Loucy (cell line): ENCODE measurements at regions not wholly inside any gene's neighbourhood (a gene's known extent, or its start where the extent isn't known, plus 50 kb on each side); places are given as distances from the start of the nearest gene placed in this dataset.

Experiments
- H2AFZ ChIP-seq: fragments of 200-600 bp; sonication (generic); 2 replicates; pipeline ENCODE4 v1.6.0; 2016; ENCODE audit warnings: antibody characterized with exemption, mild to moderate bottlenecking, low read length, moderate library complexity
- H3F3A ChIP-seq: fragments of 200-600 bp; 2 replicates; pipeline ENCODE4 v1.6.0; 2016; ENCODE audit warnings: antibody characterized with exemption, low read depth, mild to moderate bottlenecking
- H3K27me3 ChIP-seq: fragments of 200-600 bp; sonication (generic); 2 replicates; pipeline ENCODE4 v1.6.1; 2014; ENCODE audit warnings: low read length, mild to moderate bottlenecking; ENCODE audit not compliant: insufficient read depth, poor library complexity, severe bottlenecking
- H3K36me3 ChIP-seq: fragments of 200-600 bp; sonication (generic); 2 replicates; pipeline ENCODE4 v1.6.1; 2016; ENCODE audit warnings: low read length; ENCODE audit not compliant: insufficient read depth
- H3K4me1 ChIP-seq: fragments of 200-600 bp; sonication (generic); 2 replicates; pipeline ENCODE4 v1.5.1; 2014; ENCODE audit warnings: low read length, mild to moderate bottlenecking; ENCODE audit not compliant: insufficient read depth, poor library complexity, severe bottlenecking
- H3K4me2 ChIP-seq: fragments of 200-600 bp; sonication (generic); 2 replicates; pipeline ENCODE4 v1.6.0; 2014; ENCODE audit warnings: antibody characterized with exemption, low read length, low read depth, mild to moderate bottlenecking; ENCODE audit not compliant: poor library complexity, severe bottlenecking
- H3K4me3 ChIP-seq: fragments of 200-600 bp; sonication (generic); 2 replicates; pipeline ENCODE4 v1.5.1; 2014; ENCODE audit warnings: low read length, mild to moderate bottlenecking, mixed read lengths; ENCODE audit not compliant: poor library complexity, severe bottlenecking
- H3K79me2 ChIP-seq: fragments of 200-600 bp; sonication (generic); 2 replicates; pipeline ENCODE4 v1.6.1; 2014; ENCODE audit warnings: low read length; ENCODE audit not compliant: insufficient read depth
- H3K9ac ChIP-seq: fragments of 200-600 bp; sonication (generic); 2 replicates; pipeline ENCODE4 v1.6.0; 2014; ENCODE audit warnings: mild to moderate bottlenecking, low read depth, low read length, moderate library complexity; ENCODE audit not compliant: poor library complexity, severe bottlenecking
- H3K9me2 ChIP-seq: fragments of 200-600 bp; sonication (generic); replicated peaks from 2 replicates; pipeline ENCODE4 v1.6.1; 2016; ENCODE audit warnings: low read depth, low read length, mixed read lengths
- H3K9me3 ChIP-seq: fragments of 200-600 bp; sonication (generic); 2 replicates; pipeline ENCODE4 v1.6.1; 2014; ENCODE audit warnings: mild to moderate bottlenecking, antibody characterized with exemption, low read length, low read depth; ENCODE audit not compliant: insufficient read depth
- H4K20me1 ChIP-seq: fragments of 200-600 bp; sonication (generic); 2 replicates; pipeline ENCODE4 v1.6.0; 2014; ENCODE audit warnings: antibody characterized with exemption, low read length, mild to moderate bottlenecking; ENCODE audit not compliant: insufficient read depth, poor library complexity, severe bottlenecking
- EZH2phosphoT487 ChIP-seq: fragments of 200-600 bp; IDR thresholded peaks from 2 replicates; pipeline ENCODE4 v1.6.1; 2018; ENCODE audit warnings: antibody characterized with exemption, mild to moderate bottlenecking, moderate library complexity, borderline replicate concordance
- TF ChIP-seq, protein P1 (sequence below): fragments of 200-600 bp; sonication (generic); conservative IDR thresholded peaks from 2 replicates; pipeline ENCODE4 v1.5.1; 2014; ENCODE audit warnings: mild to moderate bottlenecking, antibody characterized with exemption, low read length

DNA sequence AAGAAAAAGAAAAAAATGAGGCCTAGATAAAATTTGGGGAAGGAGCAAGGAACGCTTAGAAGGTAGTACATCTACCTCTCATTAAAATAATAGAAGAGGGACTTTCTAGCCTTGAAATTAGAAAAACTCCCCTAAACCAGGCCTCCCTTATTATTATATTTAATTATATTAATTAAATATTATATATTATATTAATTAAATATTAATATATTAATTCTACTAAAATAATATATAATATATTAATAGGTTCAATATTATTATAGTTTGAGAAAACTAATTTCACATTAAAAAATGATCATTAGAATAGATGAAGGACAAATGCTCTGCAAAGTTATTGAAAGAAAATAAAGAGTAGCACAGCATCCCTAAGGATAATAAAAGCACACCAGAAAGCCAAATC, 449.4 kb downstream of the NBAS start:
- Histone ChIP-seq H3K27me3 (no peaks in the 10 kb centered on the region), H3F3A (no peaks in the 10 kb centered on the region), H3K9ac (no peak overlapping the region), H2AFZ (no peak overlapping the region), H3K36me3 (no peaks in the 10 kb centered on the region), H4K20me1 (no peaks in the 10 kb centered on the region), H3K9me3 (peaks cover 9% of the 10 kb centered on the region), H3K79me2 (no peaks in the 10 kb centered on the region), H3K4me1 (peaks cover 10% of the 10 kb centered on the region), H3K9me2 (no peaks in the 10 kb centered on the region), H3K4me3 (no peak overlapping the region), H3K4me2 (no peak overlapping the region)
- TF ChIP-seq, protein P1, sequence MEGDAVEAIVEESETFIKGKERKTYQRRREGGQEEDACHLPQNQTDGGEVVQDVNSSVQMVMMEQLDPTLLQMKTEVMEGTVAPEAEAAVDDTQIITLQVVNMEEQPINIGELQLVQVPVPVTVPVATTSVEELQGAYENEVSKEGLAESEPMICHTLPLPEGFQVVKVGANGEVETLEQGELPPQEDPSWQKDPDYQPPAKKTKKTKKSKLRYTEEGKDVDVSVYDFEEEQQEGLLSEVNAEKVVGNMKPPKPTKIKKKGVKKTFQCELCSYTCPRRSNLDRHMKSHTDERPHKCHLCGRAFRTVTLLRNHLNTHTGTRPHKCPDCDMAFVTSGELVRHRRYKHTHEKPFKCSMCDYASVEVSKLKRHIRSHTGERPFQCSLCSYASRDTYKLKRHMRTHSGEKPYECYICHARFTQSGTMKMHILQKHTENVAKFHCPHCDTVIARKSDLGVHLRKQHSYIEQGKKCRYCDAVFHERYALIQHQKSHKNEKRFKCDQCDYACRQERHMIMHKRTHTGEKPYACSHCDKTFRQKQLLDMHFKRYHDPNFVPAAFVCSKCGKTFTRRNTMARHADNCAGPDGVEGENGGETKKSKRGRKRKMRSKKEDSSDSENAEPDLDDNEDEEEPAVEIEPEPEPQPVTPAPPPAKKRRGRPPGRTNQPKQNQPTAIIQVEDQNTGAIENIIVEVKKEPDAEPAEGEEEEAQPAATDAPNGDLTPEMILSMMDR = no peak
- no peak for TF ChIP-seq EZH2phosphoT487

DNA sequence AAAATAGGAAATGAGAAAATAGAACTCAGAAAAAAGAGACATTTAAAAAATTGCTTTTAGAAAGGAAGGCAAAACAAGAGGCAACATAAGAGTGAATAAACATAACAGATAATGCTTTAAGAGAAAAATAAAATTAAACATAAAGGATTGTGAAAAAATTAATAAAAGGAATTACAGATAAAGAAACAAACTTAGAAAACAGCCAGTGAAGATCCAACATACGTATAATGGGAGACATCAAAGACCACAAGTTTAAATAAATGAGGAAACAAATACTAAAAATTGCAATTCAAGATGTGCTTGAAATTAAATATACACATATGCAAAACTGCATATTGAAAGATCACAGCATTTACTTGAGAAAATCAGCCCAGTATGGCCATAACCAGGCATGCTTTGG, 448.9 kb downstream of the NBAS start:
- H3K4me1 ChIP-seq = peaks cover 10% of the 10 kb centered on the region
- no peaks in the 10 kb centered on the region for H3K9me2 ChIP-seq
- peaks cover 9% of the 10 kb centered on the region for H3K9me3 ChIP-seq
- no peak overlapping the region for H2AFZ ChIP-seq
- H3K4me3 ChIP-seq = no peak overlapping the region
- H3K27me3 ChIP-seq = no peaks in the 10 kb centered on the region
- H3K79me2 ChIP-seq = no peaks in the 10 kb centered on the region
- no peak overlapping the region for H3K4me2 ChIP-seq
- no peaks in the 10 kb centered on the region for H4K20me1 ChIP-seq
- H3K36me3 ChIP-seq = no peaks in the 10 kb centered on the region
- TF ChIP-seq, protein P1 = no peak
- no peak for TF ChIP-seq EZH2phosphoT487
- no peak overlapping the region for H3K9ac ChIP-seq
- no peaks in the 10 kb centered on the region for H3F3A ChIP-seq

DNA sequence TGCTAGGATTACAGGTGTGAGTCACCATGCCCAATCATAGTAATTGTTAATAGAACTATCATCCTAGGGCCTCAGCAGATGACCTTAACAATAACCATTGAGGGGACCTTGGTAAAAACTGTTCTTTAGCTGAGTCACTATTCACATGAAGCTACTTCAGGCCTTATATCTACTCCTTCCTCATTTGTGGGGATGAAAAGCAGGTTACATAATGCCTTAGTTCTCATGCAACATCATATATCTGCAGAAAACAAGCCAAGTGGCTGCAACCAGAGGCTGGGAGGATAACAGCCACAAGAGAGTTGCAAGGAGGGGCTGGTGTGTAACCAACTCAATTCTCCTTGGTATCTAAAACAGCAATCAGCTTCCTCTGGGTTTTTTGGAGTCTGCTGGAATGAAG, 445.4 kb downstream of the NBAS start:
- peaks cover 24% of the 10 kb centered on the region for H3K4me1 ChIP-seq
- H3K9me3 ChIP-seq = peaks cover 9% of the 10 kb centered on the region
- no peaks in the 10 kb centered on the region for H4K20me1 ChIP-seq
- no peak overlapping the region for H3K9ac ChIP-seq
- no peaks in the 10 kb centered on the region for H3K27me3 ChIP-seq
- H3K79me2 ChIP-seq = no peaks in the 10 kb centered on the region
- no peak overlapping the region for H3K4me3 ChIP-seq
- H3F3A ChIP-seq = no peaks in the 10 kb centered on the region
- TF ChIP-seq, protein P1 = no peak
- no peak for TF ChIP-seq EZH2phosphoT487
- H3K36me3 ChIP-seq = no peaks in the 10 kb centered on the region
- H3K4me2 ChIP-seq = no peak overlapping the region
- no peaks in the 10 kb centered on the region for H3K9me2 ChIP-seq
- no peak overlapping the region for H2AFZ ChIP-seq
